DND-41 (cell line): ENCODE measurements at regions not wholly inside any gene's neighbourhood (a gene's known extent, or its start where the extent isn't known, plus 50 kb on each side); places are given as distances from the start of the nearest gene placed in this dataset.

Experiments
- ATAC-seq: fragments of 200-7000 bp; cut with Tn5 transposase; 3 replicates; pipeline ENCODE4 v1.9.1; 2021; ENCODE audit warnings: low read depth; ENCODE audit not compliant: insufficient read depth
- DNase-seq: peaks from one replicate; pipeline ENCODE4 v3.0.0-alpha.2; 2020
- H2AFZ ChIP-seq: 2 replicates; pipeline ENCODE4 v1.6.0; 2012; ENCODE audit warnings: low read depth, low read length
- H3K27ac ChIP-seq: 2 replicates; pipeline ENCODE4 v1.5.1; 2012; ENCODE audit warnings: low read length, inconsistent platforms
- H3K27me3 ChIP-seq: fragments of 200-600 bp; sonication (generic); 2 replicates; pipeline ENCODE4 v1.6.0; 2012; ENCODE audit warnings: low read length, mild to moderate bottlenecking, inconsistent platforms; ENCODE audit not compliant: insufficient read depth, poor library complexity
- H3K36me3 ChIP-seq: 2 replicates; pipeline ENCODE4 v1.5.1; 2012; ENCODE audit warnings: low read length, inconsistent platforms; ENCODE audit not compliant: insufficient read depth
- H3K4me1 ChIP-seq: 2 replicates; pipeline ENCODE4 v1.5.1; 2012; ENCODE audit warnings: mild to moderate bottlenecking, low read length; ENCODE audit not compliant: insufficient read depth
- H3K4me2 ChIP-seq: 2 replicates; pipeline ENCODE4 v1.6.0; 2012; ENCODE audit warnings: mild to moderate bottlenecking, moderate library complexity, low read length, inconsistent platforms; ENCODE audit not compliant: insufficient read depth
- H3K4me3 ChIP-seq, 2 experiments: fragments of 200-600 bp in 1 of 2; shearing (Covaris generic) in 1 of 2; 2 replicates each; pipeline ENCODE4 v1.5.1; 2012 to 2016; ENCODE audit warnings: inconsistent platforms in 2 of 2, low read length in 2 of 2, mild to moderate bottlenecking in 2 of 2, low read depth in 1 of 2, moderate library complexity in 1 of 2
- H3K79me2 ChIP-seq: 2 replicates; pipeline ENCODE4 v1.6.0; 2012; ENCODE audit warnings: low read length, inconsistent platforms; ENCODE audit not compliant: insufficient read depth
- H3K9ac ChIP-seq: 2 replicates; pipeline ENCODE4 v1.6.0; 2012; ENCODE audit warnings: low read depth, mild to moderate bottlenecking, inconsistent platforms, low read length, moderate library complexity
- H3K9me3 ChIP-seq: 2 replicates; pipeline ENCODE4 v1.5.1; 2012; ENCODE audit warnings: low read length, moderate library complexity, mild to moderate bottlenecking, inconsistent platforms; ENCODE audit not compliant: insufficient read depth, severe bottlenecking
- H4K20me1 ChIP-seq: 2 replicates; pipeline ENCODE4 v1.6.0; 2012; ENCODE audit warnings: low read length; ENCODE audit not compliant: insufficient read depth
- CTCF ChIP-seq: IDR thresholded peaks from 2 replicates; pipeline ENCODE4 v1.5.1; 2012; ENCODE audit warnings: borderline replicate concordance, low read length, moderate library complexity, mild to moderate bottlenecking; ENCODE audit not compliant: poor library complexity, severe bottlenecking; ENCODE audit errors: extremely low read depth
- EZH2 ChIP-seq: IDR thresholded peaks from 3 replicates; pipeline ENCODE4 v1.6.1; 2012; ENCODE audit warnings: borderline replicate concordance, low read depth, mild to moderate bottlenecking, moderate library complexity, low read length, inconsistent platforms; ENCODE audit not compliant: severe bottlenecking

DNA sequence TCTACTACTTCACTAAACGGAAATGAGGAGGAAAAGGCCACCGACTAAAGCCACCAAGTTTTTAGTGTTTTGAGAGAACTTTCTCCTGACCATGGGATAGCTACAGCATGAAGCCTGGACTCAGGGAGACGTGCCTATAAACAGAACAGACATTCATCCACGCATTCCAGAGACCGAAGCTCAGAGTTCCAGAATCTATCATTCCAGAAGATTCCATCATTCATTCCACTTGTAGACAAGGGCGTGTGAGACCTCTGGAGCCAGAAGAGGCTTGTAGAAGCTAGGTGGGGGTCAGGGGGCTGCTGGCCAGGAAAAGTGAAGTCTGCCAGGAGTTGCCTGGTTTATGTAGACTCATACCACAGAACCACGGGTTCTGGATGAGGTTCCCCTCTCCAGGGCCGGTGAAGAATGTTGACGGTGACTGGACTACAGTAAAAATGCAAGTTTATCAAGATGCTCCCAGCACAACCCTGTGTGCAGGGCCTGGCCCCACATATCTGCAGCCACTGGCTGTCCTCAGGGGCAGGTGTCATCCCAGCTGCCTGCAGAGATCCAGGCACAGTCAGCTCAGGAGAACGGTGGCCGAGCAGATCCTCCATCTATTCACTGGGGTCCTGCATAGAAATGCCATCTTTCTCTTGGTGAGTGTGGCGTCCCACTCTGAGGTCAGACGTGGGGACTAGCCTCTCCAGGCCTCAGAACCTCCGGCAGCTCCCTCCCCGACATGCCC is 215.7 kb downstream of the USP6NL start:
- TF ChIP-seq EZH2 = no peak
- no peak for TF ChIP-seq CTCF
- H3K36me3 ChIP-seq = no peaks in the 10 kb centered on the region
- H2AFZ ChIP-seq = no peak overlapping the region
- 0 out of 2 replicates have a peak, but pooled peaks cover under 1% of the 10 kb centered on the region for H3K4me1 ChIP-seq
- no peak overlapping the region for H3K9ac ChIP-seq
- no peaks in the 10 kb centered on the region for H3K9me3 ChIP-seq
- no peak for ATAC-seq
- DNase-seq = no peak
- no peaks in the 10 kb centered on the region for H3K27me3 ChIP-seq
- no peaks in the 10 kb centered on the region for H3K79me2 ChIP-seq
- H4K20me1 ChIP-seq = no peaks in the 10 kb centered on the region
- no peak overlapping the region for H3K4me3 ChIP-seq
- H3K27ac ChIP-seq = no peak overlapping the region
- H3K4me2 ChIP-seq = no peak overlapping the region

GRCh38 chr10:11395161-11395560 is 216.3 kb downstream of the USP6NL start:
- Histone ChIP-seq H3K27ac (no peak overlapping the region), H4K20me1 (no peaks in the 10 kb centered on the region), H3K4me2 (no peak overlapping the region), H3K27me3 (no peaks in the 10 kb centered on the region), H3K79me2 (no peaks in the 10 kb centered on the region), H3K4me3 (no peak overlapping the region), H2AFZ (0 out of 2 replicates have a peak overlapping the region, but pooled peaks have one; percentile 3), H3K4me1 (no peaks in the 10 kb centered on the region), H3K9ac (no peak overlapping the region), H3K9me3 (no peaks in the 10 kb centered on the region), H3K36me3 (no peaks in the 10 kb centered on the region)
- ATAC-seq (no peak), DNase-seq (no peak)
- TF ChIP-seq CTCF (no peak), EZH2 (no peak)

GRCh38 chr10:11393858-11394257 is 217.6 kb downstream of the USP6NL start:
- H3K4me3 ChIP-seq = no peak overlapping the region
- TF ChIP-seq EZH2 (no peak), CTCF (no peak)
- H3K27ac ChIP-seq = no peak overlapping the region
- no peak overlapping the region for H2AFZ ChIP-seq
- no peaks in the 10 kb centered on the region for H4K20me1 ChIP-seq
- H3K4me1 ChIP-seq = no peaks in the 10 kb centered on the region
- H3K79me2 ChIP-seq = no peaks in the 10 kb centered on the region
- no peak overlapping the region for H3K4me2 ChIP-seq
- H3K27me3 ChIP-seq = no peaks in the 10 kb centered on the region
- ATAC-seq (no peak), DNase-seq (no peak)
- H3K9ac ChIP-seq = no peak overlapping the region
- H3K36me3 ChIP-seq = no peaks in the 10 kb centered on the region
- no peaks in the 10 kb centered on the region for H3K9me3 ChIP-seq

DNA sequence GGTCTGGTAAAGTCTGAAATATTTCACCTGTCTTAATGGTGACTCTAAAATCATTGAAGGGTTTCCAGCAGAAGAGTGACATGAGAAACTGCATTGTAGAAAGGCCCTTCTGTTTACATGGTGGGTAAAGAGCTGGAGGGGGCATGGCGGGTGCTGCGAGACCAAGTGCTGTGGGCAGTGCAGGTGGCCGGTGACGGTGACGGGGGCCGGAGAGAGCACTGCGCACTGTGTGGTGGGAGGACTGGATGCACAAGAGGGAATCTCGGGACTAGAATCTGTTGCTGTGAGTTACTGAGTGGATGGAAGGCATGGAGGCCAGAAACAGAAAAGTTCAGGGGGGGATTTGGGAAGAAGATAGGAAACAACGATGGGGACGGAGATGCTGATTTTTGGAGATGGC is 218.7 kb downstream of the USP6NL start:
- H4K20me1 ChIP-seq = no peaks in the 10 kb centered on the region
- no peaks in the 10 kb centered on the region for H3K36me3 ChIP-seq
- TF ChIP-seq CTCF = no peak
- no peak for TF ChIP-seq EZH2
- ATAC-seq = no peak
- H2AFZ ChIP-seq = no peak overlapping the region
- no peaks in the 10 kb centered on the region for H3K9me3 ChIP-seq
- H3K4me2 ChIP-seq = no peak overlapping the region
- no peaks in the 10 kb centered on the region for H3K4me1 ChIP-seq
- DNase-seq = no peak
- H3K27ac ChIP-seq = no peak overlapping the region
- H3K4me3 ChIP-seq = no peak overlapping the region
- no peaks in the 10 kb centered on the region for H3K79me2 ChIP-seq
- no peaks in the 10 kb centered on the region for H3K27me3 ChIP-seq
- H3K9ac ChIP-seq = no peak overlapping the region
